ENCODE measurements at regions not wholly inside any gene's neighbourhood (a gene's known extent, or its start where the extent isn't known, plus 50 kb on each side); places are given as distances from the start of the nearest gene placed in this dataset.

DNA sequence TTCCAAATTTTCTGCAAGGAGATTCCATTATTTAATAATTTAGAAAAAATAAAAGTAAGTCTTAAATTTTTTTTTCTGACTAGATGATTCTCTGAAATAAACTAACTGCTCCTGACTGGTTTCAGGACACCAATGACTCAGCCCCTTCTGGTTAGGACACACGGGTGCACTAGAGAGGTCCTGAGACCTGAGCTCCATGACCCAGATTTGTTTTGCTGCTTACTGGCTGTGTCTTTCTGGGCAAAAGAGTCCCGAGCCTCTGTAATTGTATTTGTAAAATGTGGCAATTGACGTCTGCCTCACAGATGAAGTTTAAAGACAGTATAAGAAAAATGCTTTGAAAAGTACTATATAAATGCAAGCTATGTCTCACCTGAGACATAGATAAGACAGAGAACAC, 89.1 kb downstream of the SLC24A2 start:
- no peak for TF ChIP-seq EZH2 (IDR thresholded peaks at IDR 0.05; ENCODE audit: low read depth)
- TF ChIP-seq, protein P1, sequence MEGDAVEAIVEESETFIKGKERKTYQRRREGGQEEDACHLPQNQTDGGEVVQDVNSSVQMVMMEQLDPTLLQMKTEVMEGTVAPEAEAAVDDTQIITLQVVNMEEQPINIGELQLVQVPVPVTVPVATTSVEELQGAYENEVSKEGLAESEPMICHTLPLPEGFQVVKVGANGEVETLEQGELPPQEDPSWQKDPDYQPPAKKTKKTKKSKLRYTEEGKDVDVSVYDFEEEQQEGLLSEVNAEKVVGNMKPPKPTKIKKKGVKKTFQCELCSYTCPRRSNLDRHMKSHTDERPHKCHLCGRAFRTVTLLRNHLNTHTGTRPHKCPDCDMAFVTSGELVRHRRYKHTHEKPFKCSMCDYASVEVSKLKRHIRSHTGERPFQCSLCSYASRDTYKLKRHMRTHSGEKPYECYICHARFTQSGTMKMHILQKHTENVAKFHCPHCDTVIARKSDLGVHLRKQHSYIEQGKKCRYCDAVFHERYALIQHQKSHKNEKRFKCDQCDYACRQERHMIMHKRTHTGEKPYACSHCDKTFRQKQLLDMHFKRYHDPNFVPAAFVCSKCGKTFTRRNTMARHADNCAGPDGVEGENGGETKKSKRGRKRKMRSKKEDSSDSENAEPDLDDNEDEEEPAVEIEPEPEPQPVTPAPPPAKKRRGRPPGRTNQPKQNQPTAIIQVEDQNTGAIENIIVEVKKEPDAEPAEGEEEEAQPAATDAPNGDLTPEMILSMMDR (conservative IDR thresholded peaks at IDR 0.05): no peak

Measured in PC-9 (cell line).